H54 (cell line): ENCODE measurements at regions not wholly inside any gene's neighbourhood (a gene's known extent, or its start where the extent isn't known, plus 50 kb on each side); places are given as distances from the start of the nearest gene placed in this dataset.
"Not testable (repeated sequence)": the region's sequence is repeated elsewhere in the genome, so short reads cannot be mapped to it uniquely, and the experiment has no call there.

Experiments
- DNase-seq: peaks from one replicate; pipeline ENCODE4 v3.0.0; 2011; ENCODE audit warnings: low spot score, mixed read lengths; ENCODE audit not compliant: insufficient read length
- FAIRE-seq: peaks from 3 replicates; lab custom pipeline; 2011; peaks lifted over from hg19 to GRCh38; lab: Jason Lieb, UNC
- POLR2A ChIP-seq: IDR thresholded peaks from 2 replicates; pipeline ENCODE4 v1.6.1; 2011; ENCODE audit warnings: low read depth, mild to moderate bottlenecking, low read length

DNA sequence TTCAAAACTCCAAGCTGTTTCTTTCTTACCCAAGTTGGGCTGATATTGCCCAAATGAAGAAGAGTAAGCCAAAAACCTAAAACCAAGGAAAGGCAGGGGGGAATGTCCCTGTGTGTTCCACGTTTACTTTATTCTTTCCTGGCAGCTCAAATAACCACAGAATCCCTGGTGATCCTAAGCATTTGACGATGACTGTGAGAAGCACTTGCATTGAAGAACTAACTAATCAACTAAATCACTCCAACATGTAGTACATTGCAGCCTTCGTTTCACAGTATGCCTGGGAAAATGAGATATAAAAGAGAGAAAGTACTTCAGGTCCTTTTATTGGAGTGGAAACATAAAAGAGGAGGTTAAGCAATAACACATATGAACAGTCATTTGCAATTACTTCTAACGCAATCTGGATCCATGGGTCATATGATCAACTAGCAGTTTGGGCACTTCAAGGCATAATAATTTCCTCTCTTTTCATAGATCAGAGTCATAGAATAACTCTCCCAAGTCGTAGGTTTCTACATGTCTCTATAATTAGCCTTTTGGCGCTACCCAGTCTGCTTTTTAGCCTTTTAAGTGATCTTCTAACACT lies 338.4 kb downstream of the TMEM167A start:
- no peak for TF ChIP-seq POLR2A
- FAIRE-seq (no peak), DNase-seq (no peak)

- TF ChIP-seq POLR2A = no peak
- no peak for DNase-seq
- FAIRE-seq = no peak
These were observed 341.9 kb downstream of the TMEM167A start for GRCh38 chr5:82735160-82735789.

DNA sequence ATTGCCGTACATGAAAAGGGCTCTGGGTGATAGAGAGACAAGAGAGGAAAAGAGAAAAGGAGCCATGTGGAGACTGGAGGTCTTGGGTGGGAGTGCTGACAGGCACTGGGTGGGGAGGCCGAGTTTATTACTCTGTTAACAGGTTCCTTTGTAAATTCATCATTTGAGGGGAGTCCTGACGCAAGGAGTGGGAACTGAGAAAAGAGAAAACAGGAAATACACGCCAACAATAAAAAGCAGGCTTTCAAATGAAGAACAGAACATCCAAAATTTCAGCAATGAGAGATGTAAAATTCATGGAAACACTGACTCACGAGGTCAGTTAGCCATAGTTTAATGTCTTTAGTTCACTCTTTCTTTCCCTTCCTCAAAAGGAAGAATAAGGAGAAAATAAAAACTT lies 342.8 kb downstream of the TMEM167A start:
- DNase-seq (no peak), FAIRE-seq (no peak)
- TF ChIP-seq POLR2A = no peak

DNA sequence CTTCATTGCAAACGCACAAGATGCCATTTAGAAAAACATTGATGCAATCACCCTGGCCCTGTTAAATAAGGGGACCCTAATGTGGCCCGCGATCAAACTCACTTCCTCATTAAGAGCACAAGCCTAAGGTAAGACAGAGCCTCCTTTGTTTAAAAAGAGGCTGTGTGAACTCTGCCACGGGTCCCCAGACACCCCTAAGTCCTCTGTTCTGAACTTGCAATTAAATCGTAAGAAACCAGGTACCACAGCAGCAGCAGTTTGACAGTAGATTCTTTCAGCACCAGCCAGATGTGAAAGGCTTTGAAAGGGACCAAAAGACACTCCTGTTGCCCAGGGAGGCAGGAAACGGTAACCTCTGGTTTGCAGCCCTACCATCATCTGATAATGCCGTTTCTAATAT lies 346.3 kb downstream of the TMEM167A start:
- TF ChIP-seq POLR2A = no peak
- no peak for DNase-seq
- no peak for FAIRE-seq

DNA sequence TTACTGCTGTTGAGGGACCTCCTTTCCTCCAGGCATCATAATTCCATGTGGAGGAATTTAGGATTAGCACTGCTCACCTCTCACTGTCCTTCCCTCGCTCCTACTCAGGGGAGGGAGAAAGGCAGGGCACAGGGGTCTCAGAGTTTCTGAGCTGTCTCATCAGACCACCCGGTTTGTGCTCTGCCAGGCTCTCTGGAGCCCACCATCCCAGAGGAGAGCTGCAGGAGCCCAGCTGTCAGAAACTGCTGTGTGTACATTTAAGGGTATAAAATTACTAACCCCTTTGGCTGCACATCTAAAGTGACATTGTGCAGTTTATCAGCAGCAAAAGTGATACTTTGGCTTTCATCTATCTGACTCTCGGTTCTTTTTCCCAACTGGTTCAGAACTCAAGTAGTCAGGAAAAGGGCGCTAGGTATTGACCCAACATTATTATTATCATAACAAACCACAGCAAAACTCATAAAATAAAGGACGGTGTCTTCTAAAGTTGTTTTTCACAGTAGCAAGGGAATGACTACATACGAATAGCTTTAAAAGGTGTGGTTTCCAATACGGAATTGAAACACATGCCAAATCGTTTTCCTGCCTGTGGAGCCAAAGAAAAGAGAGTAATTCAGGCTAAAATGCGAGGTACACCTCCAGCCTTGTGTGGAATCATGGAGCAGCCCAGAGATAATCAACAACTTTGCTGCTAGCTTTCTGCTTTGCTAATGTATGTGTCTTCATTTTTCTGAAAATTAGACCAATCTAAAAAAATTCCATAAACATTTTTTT lies 348.1 kb downstream of the TMEM167A start:
- no peak for TF ChIP-seq POLR2A
- FAIRE-seq (no peak), DNase-seq (no peak)

- no peak for DNase-seq
These were observed 354.0 kb downstream of the TMEM167A start for GRCh38 chr5:82723168-82723567.

GRCh38 chr5:82721087-82721410 lies 356.1 kb downstream of the TMEM167A start:
- no peak for TF ChIP-seq POLR2A
- DNase-seq (no peak), FAIRE-seq (no peak)

More at GRCh38 chr5:82723168-82723567, 354.0 kb downstream of the TMEM167A start:
- no peak for FAIRE-seq
- no peak for TF ChIP-seq POLR2A

DNA sequence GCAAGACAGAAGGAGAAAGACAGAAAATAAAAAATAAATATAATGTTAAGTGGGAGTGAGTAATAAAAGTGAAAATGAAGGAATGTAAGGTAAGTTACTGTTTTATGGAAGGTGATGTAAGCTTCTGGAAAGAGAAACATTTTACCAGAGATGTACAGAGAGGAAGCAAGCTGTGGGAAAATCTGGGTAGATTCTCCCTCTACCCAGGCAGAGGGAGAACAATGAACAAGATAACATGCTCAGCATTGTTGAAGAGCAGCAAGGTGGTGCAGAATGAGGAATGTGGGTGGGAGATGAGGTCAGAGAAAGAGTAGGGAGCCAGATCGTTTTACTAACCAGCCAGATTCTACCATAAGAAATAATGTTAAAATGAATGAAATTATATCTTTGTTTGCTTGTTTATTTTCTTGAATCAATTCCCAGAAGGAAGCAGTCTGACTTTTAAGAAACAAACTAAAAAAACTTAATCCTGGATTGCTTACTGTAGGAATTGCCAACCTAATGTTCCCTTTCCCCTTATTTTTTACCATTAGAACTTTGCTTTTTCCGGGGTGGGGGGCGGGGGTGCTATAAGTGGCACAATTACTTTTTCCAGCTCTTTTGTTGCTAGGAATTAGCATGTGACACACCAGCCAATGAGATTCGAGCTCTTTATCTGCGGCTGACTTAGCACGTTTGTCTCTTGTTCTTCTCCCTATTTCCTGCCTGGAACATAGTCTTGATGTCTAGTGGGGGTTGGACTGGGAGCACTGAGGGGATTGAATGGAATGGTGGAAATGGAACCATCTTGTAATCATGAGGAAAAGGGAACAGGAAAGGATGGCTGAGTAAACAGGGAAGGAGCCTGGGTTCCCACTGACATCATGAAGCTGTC lies 356.7 kb downstream of the TMEM167A start:
- TF ChIP-seq POLR2A = no peak
- DNase-seq (no peak), FAIRE-seq (no peak)

GRCh38 chr5:82719368-82719767 lies 357.8 kb downstream of the TMEM167A start:
- DNase-seq (no peak), FAIRE-seq (no peak)
- TF ChIP-seq POLR2A = no peak

GRCh38 chr5:82717738-82718137 lies 359.5 kb downstream of the TMEM167A start:
- TF ChIP-seq POLR2A = no peak
- FAIRE-seq (no peak), DNase-seq (no peak)

DNA sequence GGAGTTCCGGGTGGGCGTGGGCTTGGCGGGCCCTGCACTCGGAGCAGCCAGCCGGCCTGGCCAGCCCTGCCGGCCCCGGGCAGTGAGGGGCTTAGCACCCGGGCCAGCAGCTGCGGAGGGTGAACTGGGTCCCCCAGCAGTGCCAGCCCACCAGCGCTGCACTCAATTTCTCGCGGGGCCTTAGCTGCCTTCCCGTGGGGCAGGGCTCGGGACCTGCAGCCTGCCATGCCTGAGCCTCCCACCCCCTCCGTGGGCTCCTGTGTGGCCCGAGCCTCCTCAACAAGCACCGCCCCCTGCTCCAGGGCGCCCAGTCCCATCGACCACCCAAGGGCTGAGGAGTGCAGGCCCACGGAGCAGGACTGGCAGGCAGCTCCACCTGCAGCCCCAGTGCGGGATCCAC lies 362.5 kb downstream of the TMEM167A start:
- not testable (repeated sequence) for FAIRE-seq, DNase-seq

DNA sequence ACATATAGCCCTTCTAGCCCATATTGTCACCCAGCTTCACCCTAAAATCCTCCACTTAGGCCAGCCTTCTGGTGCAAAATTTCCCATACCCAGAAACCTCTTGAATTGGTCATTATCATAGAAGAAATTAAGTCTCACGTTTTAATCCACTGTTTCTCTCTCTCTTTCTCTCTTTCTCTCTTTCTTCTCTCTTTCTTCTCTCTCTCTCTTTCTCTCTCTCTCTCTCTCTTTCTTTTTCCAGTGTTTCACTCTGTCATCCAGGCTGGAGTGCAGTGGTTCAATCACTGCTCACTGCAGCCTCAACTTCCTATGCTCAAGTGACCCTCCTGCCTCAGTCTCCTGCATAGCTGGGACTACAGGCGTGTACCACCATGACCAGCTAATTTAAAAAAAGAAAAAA lies 363.4 kb downstream of the TMEM167A start:
- TF ChIP-seq POLR2A = no peak
- no peak for DNase-seq
- no peak for FAIRE-seq

DNA sequence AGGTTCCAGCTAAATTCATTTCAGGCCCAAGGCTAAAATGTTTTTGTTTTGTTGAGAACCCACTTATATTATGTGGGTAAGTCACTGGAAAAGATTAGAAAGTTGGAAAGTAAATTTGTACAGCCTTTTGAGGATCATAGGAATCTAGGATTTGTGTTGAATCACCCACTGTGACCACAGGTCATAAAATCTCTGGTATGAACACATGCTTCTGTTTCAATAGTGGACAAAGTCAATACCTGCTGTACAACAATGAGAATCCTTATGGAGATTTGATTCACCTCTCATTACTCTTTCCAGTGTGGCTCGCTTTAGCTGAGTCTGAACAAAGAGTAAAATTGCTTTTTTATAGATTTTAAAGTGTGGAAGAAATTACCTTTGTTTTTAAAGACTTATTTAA lies 369.5 kb downstream of the TMEM167A start:
- TF ChIP-seq POLR2A = no peak
- DNase-seq = peak; percentile 19
- FAIRE-seq = no peak

GRCh38 chr5:82704381-82704780 lies 372.8 kb downstream of the TMEM167A start:
- DNase-seq (no peak), FAIRE-seq (no peak)
- TF ChIP-seq POLR2A = no peak

DNA sequence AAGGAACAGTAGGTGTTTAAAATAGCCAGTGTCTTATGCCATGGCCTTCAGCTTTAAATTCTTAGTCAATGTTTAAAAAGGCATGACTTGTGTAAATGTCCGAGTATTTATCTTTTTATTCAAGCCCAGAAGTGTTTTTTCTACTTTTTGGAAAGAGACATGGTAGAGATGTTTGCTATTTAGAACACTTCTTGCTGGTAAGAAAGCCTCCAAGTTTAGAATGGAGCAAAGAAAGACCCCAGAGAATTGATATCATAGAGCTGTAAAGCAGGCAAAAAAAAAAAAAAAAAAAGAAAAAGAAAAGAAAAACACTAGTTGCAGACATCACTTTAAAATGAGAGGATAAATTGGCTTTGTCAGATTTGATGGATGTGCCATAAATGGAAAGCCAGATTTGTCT lies 375.1 kb downstream of the TMEM167A start:
- FAIRE-seq = no peak
- no peak for TF ChIP-seq POLR2A

More for the DNA sequence above, 375.1 kb downstream of the TMEM167A start:
- DNase-seq = no peak
